IMR-90 (cell line): ENCODE measurements at regions not wholly inside any gene's neighbourhood (a gene's known extent, or its start where the extent isn't known, plus 50 kb on each side); places are given as distances from the start of the nearest gene placed in this dataset.

Source experiments
- ATAC-seq: fragments of 200-7000 bp; cut with Tn5 transposase; 2 replicates; pipeline ENCODE4 v1.9.1; 2020; ENCODE audit warnings: low read depth, mild to moderate bottlenecking, moderate library complexity
- BruUV-seq: library from RNA; stranded (reverse); fragments of 400-500 nt; replicated peaks from 2 replicates; lab custom pipeline; 2021; lab: Mats Ljungman, UMichigan
- CTCF ChIA-PET: fragments of 300-600 bp; formaldehyde crosslinking; extraction: SDS; loops from one replicate; lab custom pipeline; 2021; ENCODE audit warnings: antibody characterized with exemption; lab: Yijun Ruan, JAX
- POLR2A ChIA-PET: fragments of 300-600 bp; sonication (Branson Sonifier 250); formaldehyde crosslinking; loops from one replicate; lab custom pipeline; 2022; ENCODE audit warnings: antibody characterized with exemption; ENCODE audit not compliant: unreplicated experiment; lab: Charles Lee
- DNase-seq: peaks from one replicate; pipeline ENCODE4 v3.0.0; 2013
- H2AFZ ChIP-seq: replicated peaks from 2 replicates; pipeline ENCODE3; 2013; ENCODE audit warnings: low read length, mild to moderate bottlenecking; ENCODE audit not compliant: poor library complexity
- H2AK5ac ChIP-seq: 2 replicates; pipeline ENCODE4 v1.6.1; 2013; ENCODE audit warnings: low read depth, low read length, inconsistent platforms
- H2AK9ac ChIP-seq: replicated peaks from 2 replicates; pipeline ENCODE3; 2013; ENCODE audit warnings: mild to moderate bottlenecking, low read depth, low read length, moderate library complexity; ENCODE audit not compliant: poor library complexity
- H2BK120ac ChIP-seq: 2 replicates; pipeline ENCODE4 v1.6.1; 2013; ENCODE audit warnings: low read depth, low read length, inconsistent platforms
- H2BK15ac ChIP-seq: 3 replicates; pipeline ENCODE4 v1.6.1; 2013; ENCODE audit warnings: low read depth, low read length, inconsistent platforms
- H2BK20ac ChIP-seq: 2 replicates; pipeline ENCODE4 v1.6.1; 2013; ENCODE audit warnings: low read depth, mild to moderate bottlenecking, inconsistent platforms, low read length, moderate library complexity
- H2BK5ac ChIP-seq: 2 replicates; pipeline ENCODE4 v1.6.1; 2013; ENCODE audit warnings: mild to moderate bottlenecking, low read depth, low read length, inconsistent platforms; ENCODE audit not compliant: poor library complexity, severe bottlenecking
- H3K14ac ChIP-seq: replicated peaks from 2 replicates; pipeline ENCODE4 v1.6.1; 2013; ENCODE audit warnings: low read depth, low read length, inconsistent platforms
- H3K18ac ChIP-seq: 2 replicates; pipeline ENCODE4 v1.6.1; 2013; ENCODE audit warnings: low read depth, low read length, control low read depth
- H3K23ac ChIP-seq: 2 replicates; pipeline ENCODE4 v1.6.1; 2013; ENCODE audit warnings: low read depth, low read length, inconsistent platforms
- H3K27ac ChIP-seq: 2 replicates; pipeline ENCODE4 v1.5.1; 2013; ENCODE audit warnings: mild to moderate bottlenecking, control low read depth, low read length; ENCODE audit not compliant: insufficient read depth
- H3K27me3 ChIP-seq: 2 replicates; pipeline ENCODE4 v1.6.1; 2013; ENCODE audit warnings: low read length; ENCODE audit not compliant: control insufficient read depth, insufficient read depth
- H3K36me3 ChIP-seq: 2 replicates; pipeline ENCODE4 v1.6.1; 2013; ENCODE audit warnings: low read length, mixed read lengths; ENCODE audit not compliant: control insufficient read depth, insufficient read depth
- H3K4ac ChIP-seq: 2 replicates; pipeline ENCODE4 v1.6.1; 2013; ENCODE audit warnings: low read depth, low read length, inconsistent platforms
- H3K4me1 ChIP-seq: 2 replicates; pipeline ENCODE4 v1.6.1; 2013; ENCODE audit warnings: low read length, mixed read lengths; ENCODE audit not compliant: control insufficient read depth, insufficient read depth
- H3K4me2 ChIP-seq: 2 replicates; pipeline ENCODE4 v1.6.1; 2013; ENCODE audit warnings: low read depth, mild to moderate bottlenecking, control low read depth, low read length, moderate library complexity
- H3K4me3 ChIP-seq: 2 replicates; pipeline ENCODE4 v1.5.1; 2013; ENCODE audit warnings: low read depth, mild to moderate bottlenecking, control low read depth, low read length, moderate library complexity; ENCODE audit not compliant: insufficient read depth
- H3K56ac ChIP-seq: 2 replicates; pipeline ENCODE4 v1.6.1; 2013; ENCODE audit warnings: low read length, inconsistent platforms; ENCODE audit not compliant: insufficient read depth; ENCODE audit errors: extremely low read depth
- H3K79me1 ChIP-seq, 2 experiments: 2 replicates each; pipeline ENCODE4 v1.6.1; 2013; ENCODE audit warnings: low read length in 2 of 2, inconsistent platforms in 1 of 2, low read depth in 1 of 2
- H3K9ac ChIP-seq: 2 replicates; pipeline ENCODE4 v1.6.1; 2013; ENCODE audit warnings: low read depth, low read length, control low read depth
- H3K9me1 ChIP-seq: 2 replicates; pipeline ENCODE4 v1.6.1; 2013; ENCODE audit warnings: low read length, inconsistent platforms; ENCODE audit not compliant: insufficient read depth
- H3K9me3 ChIP-seq: 2 replicates; pipeline ENCODE4 v1.6.1; 2013; ENCODE audit warnings: low read length; ENCODE audit not compliant: control insufficient read depth, insufficient read depth
- H4K20me1 ChIP-seq: 2 replicates; pipeline ENCODE4 v1.6.1; 2013; ENCODE audit warnings: low read length, inconsistent platforms; ENCODE audit not compliant: insufficient read depth
- H4K5ac ChIP-seq: 2 replicates; pipeline ENCODE4 v1.6.1; 2013; ENCODE audit warnings: mild to moderate bottlenecking, low read depth, low read length, control low read depth
- H4K8ac ChIP-seq, 2 experiments: 2 replicates each; pipeline ENCODE4 v1.6.1; 2013; ENCODE audit warnings: low read depth in 2 of 2, low read length in 2 of 2, control low read depth in 1 of 2, inconsistent platforms in 1 of 2
- H4K91ac ChIP-seq: 2 replicates; pipeline ENCODE4 v1.6.1; 2013; ENCODE audit warnings: low read depth, low read length, inconsistent platforms; ENCODE audit not compliant: insufficient read depth
- BHLHE40 ChIP-seq: fragments of 150-350 bp; IDR thresholded peaks from 2 replicates; pipeline ENCODE4 v1.6.1; 2016; ENCODE audit warnings: mild to moderate bottlenecking, low read depth, low read length
- CEBPB ChIP-seq: IDR thresholded peaks from 2 replicates; pipeline ENCODE4 v1.6.1; 2012; ENCODE audit warnings: low read depth, low read length, improper control_type of control experiment
- CHD1 ChIP-seq: IDR thresholded peaks from 2 replicates; pipeline ENCODE4 v1.6.1; 2012; ENCODE audit warnings: low read depth, low read length, improper control_type of control experiment
- CTCF ChIP-seq: conservative IDR thresholded peaks from 2 replicates; pipeline ENCODE4 v1.5.1; 2012; ENCODE audit warnings: mild to moderate bottlenecking, low read depth, low read length, improper control_type of control experiment
- FOS ChIP-seq: fragments of 150-350 bp; IDR thresholded peaks from 2 replicates; pipeline ENCODE4 v1.6.1; 2016; ENCODE audit warnings: low read depth, low read length
- MAFK ChIP-seq: IDR thresholded peaks from 2 replicates; pipeline ENCODE4 v1.6.1; 2012; ENCODE audit warnings: low read depth, low read length, improper control_type of control experiment
- MAZ ChIP-seq: IDR thresholded peaks from 2 replicates; pipeline ENCODE4 v1.6.1; 2012; ENCODE audit warnings: low read depth, mild to moderate bottlenecking, low read length, improper control_type of control experiment, moderate library complexity, borderline replicate concordance
- MXI1 ChIP-seq: IDR thresholded peaks from 2 replicates; pipeline ENCODE4 v1.6.1; 2012; ENCODE audit warnings: low read depth, mild to moderate bottlenecking, low read length, moderate library complexity, borderline replicate concordance
- NFE2L2 ChIP-seq: fragments of 150-350 bp; IDR thresholded peaks from 2 replicates; pipeline ENCODE4 v1.6.1; 2016; ENCODE audit warnings: low read depth, mild to moderate bottlenecking, low read length
- POLR2A ChIP-seq: IDR thresholded peaks from 2 replicates; pipeline ENCODE4 v1.6.1; 2012; ENCODE audit warnings: mild to moderate bottlenecking, low read depth, low read length
- RAD21 ChIP-seq: IDR thresholded peaks from 2 replicates; pipeline ENCODE4 v1.6.1; 2012; ENCODE audit warnings: low read length, improper control_type of control experiment
- RCOR1 ChIP-seq: IDR thresholded peaks from 2 replicates; pipeline ENCODE4 v1.6.1; 2012; ENCODE audit warnings: mild to moderate bottlenecking, low read length, improper control_type of control experiment; ENCODE audit not compliant: insufficient replicate concordance
- RFX5 ChIP-seq: IDR thresholded peaks from 2 replicates; pipeline ENCODE4 v1.8.0; 2012; ENCODE audit warnings: low read depth, mild to moderate bottlenecking, low read length, moderate library complexity
- SMC3 ChIP-seq: fragments of 150-350 bp; IDR thresholded peaks from 2 replicates; pipeline ENCODE4 v1.6.1; 2016; ENCODE audit warnings: low read depth, mild to moderate bottlenecking, antibody characterized with exemption, low read length, moderate library complexity
- WGBS, 2 experiments: methylation state at CpG; one replicate each; pipeline versions ENCODE4 v1.1.5 to v1.1.7; 2013; ENCODE audit warnings: missing lambda C conversion rate in 2 of 2; ENCODE audit not compliant: insufficient read length in 1 of 2; ENCODE audit errors: extremely low coverage in 2 of 2; 5-methylcytosine and 5-hydroxymethylcytosine counted together
- dilution Hi-C: fragments of 300-500 bp; cut with HindIII; formaldehyde crosslinking; loops from one replicate; pipeline ENCODE4 v1.14.3; 2018; ENCODE audit warnings: low sequenced_read_pairs; ENCODE audit not compliant: unreplicated experiment
- in situ Hi-C: fragments of 300-500 bp; cut with MboI; formaldehyde crosslinking; loops from 3 replicates; pipeline ENCODE4 v1.14.3; 2019; ENCODE audit warnings: low sequenced_read_pairs, inconsistent platforms, mixed read lengths
- intact Hi-C: fragments of 100-400 bp; cut with micrococcal nuclease; formaldehyde crosslinking; loops from 2 replicates; pipeline ENCODE4 v1.10.0; 2022
- TF ChIP-seq, protein P1 (sequence below): fragments of 150-350 bp; IDR thresholded peaks from 2 replicates; pipeline ENCODE4 v1.6.1; 2016; ENCODE audit warnings: low read depth, mild to moderate bottlenecking, low read length, moderate library complexity, borderline replicate concordance
- TF ChIP-seq, protein P2 (sequence below): fragments of 150-350 bp; IDR thresholded peaks from 2 replicates; pipeline ENCODE4 v1.6.1; 2017; ENCODE audit warnings: mild to moderate bottlenecking, antibody characterized with exemption, low read length, low read depth

DNA sequence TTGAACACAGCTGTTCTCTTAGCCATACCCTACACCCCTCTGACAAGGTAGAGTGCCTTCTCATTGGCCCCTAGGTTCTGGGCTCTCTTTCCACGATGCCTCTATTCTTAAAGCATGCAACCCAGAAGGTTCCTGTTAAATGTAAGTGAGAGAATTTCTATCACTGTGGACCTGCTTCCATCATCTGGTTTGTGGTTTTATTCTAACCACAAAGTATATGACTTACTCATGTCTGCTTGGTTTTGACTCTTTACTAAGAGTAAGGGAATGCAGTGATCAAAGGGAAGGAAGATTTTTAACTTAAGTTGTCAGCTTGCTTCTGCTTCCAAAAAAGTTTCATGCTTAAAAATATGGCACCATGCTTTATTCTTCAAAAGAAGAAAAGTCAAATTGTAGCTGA lies 80.2 kb downstream of the ANKEF1 start:
- no peak overlapping the region for H3K18ac ChIP-seq

More for the DNA sequence above, 80.2 kb downstream of the ANKEF1 start:
- Histone ChIP-seq H3K56ac (no peak overlapping the region), H3K4ac (no peak overlapping the region), H3K27ac (no peak overlapping the region), H2BK5ac (no peak overlapping the region), H2BK20ac (no peak overlapping the region), H4K5ac (no peak overlapping the region), H4K91ac (no peak overlapping the region), H2AK9ac (no peak overlapping the region), H3K9ac (no peak overlapping the region), H3K23ac (no peak overlapping the region), H2BK120ac (no peak overlapping the region), H3K79me1 (no peaks in the 10 kb centered on the region), H2BK15ac (no peak overlapping the region), H3K27me3 (no peaks in the 10 kb centered on the region), H3K4me3 (no peak overlapping the region), H3K9me3 (no peaks in the 10 kb centered on the region), H4K8ac (no peak overlapping the region), H3K4me1 (peaks cover 3% of the 10 kb centered on the region), H2AFZ (no peak overlapping the region), H3K14ac (no peak overlapping the region), H4K20me1 (no peaks in the 10 kb centered on the region), H2AK5ac (no peak overlapping the region), H3K4me2 (no peak overlapping the region), H3K9me1 (0 out of 2 replicates have a peak, but pooled peaks cover 3% of the 10 kb centered on the region), H3K36me3 (no peaks in the 10 kb centered on the region)
- intact Hi-C loops (no loop called here), in situ Hi-C loops (no loop called here), dilution Hi-C loops (no loop called here)
- peak; percentile 86 for ATAC-seq
- ChIA-PET CTCF (interaction anchor here (1.2 kb wide), 1 partner anchor 24 kb away, joined by 4 read pairs; no protein-coding TSS in a partner anchor), POLR2A (no interaction called here)
- no CpG with 5 or more reads among the region's 1 CpG for WGBS, 2 experiments
- peak; percentile 79 for DNase-seq
- no TSS peak for BruUV-seq
- TF ChIP-seq POLR2A (no peak), SMC3 (no peak), RAD21 (no peak), CHD1 (no peak), FOS (no peak), RFX5 (no peak), RCOR1 (no peak), CEBPB (no peak), MAZ (no peak), CTCF (no peak), MAFK (no peak), BHLHE40 (no peak), NFE2L2 (no peak), MXI1 (no peak)
- TF ChIP-seq, protein P1, sequence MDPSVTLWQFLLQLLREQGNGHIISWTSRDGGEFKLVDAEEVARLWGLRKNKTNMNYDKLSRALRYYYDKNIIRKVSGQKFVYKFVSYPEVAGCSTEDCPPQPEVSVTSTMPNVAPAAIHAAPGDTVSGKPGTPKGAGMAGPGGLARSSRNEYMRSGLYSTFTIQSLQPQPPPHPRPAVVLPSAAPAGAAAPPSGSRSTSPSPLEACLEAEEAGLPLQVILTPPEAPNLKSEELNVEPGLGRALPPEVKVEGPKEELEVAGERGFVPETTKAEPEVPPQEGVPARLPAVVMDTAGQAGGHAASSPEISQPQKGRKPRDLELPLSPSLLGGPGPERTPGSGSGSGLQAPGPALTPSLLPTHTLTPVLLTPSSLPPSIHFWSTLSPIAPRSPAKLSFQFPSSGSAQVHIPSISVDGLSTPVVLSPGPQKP: no peak
- TF ChIP-seq, protein P2, sequence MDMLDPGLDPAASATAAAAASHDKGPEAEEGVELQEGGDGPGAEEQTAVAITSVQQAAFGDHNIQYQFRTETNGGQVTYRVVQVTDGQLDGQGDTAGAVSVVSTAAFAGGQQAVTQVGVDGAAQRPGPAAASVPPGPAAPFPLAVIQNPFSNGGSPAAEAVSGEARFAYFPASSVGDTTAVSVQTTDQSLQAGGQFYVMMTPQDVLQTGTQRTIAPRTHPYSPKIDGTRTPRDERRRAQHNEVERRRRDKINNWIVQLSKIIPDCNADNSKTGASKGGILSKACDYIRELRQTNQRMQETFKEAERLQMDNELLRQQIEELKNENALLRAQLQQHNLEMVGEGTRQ: no peak
